GM23248 (cell line): ENCODE measurements at regions not wholly inside any gene's neighbourhood (a gene's known extent, or its start where the extent isn't known, plus 50 kb on each side); places are given as distances from the start of the nearest gene placed in this dataset.
A peak's percentile ranks its signal among the peaks of the same experiment; 100 is the strongest.

Experiments used
- DNase-seq: peaks from one replicate; pipeline ENCODE4 v3.0.0-alpha.2; 2015
- H2AFZ ChIP-seq: fragments of 200-600 bp; sonication (generic); 2 replicates; pipeline ENCODE4 v1.6.1; 2016; ENCODE audit warnings: antibody characterized with exemption
- H3F3A ChIP-seq: fragments of 200-600 bp; sonication (generic); 2 replicates; pipeline ENCODE4 v1.6.1; 2016; ENCODE audit warnings: mild to moderate bottlenecking, antibody characterized with exemption, mixed run types; ENCODE audit not compliant: insufficient read depth
- H3K27ac ChIP-seq: fragments of 200-600 bp; sonication (generic); 2 replicates; pipeline ENCODE4 v1.5.1; 2016; ENCODE audit warnings: mild to moderate bottlenecking
- H3K27me3 ChIP-seq: fragments of 200-600 bp; sonication (generic); replicated peaks from 2 replicates; pipeline ENCODE4 v1.6.1; 2016; ENCODE audit warnings: mild to moderate bottlenecking; ENCODE audit not compliant: insufficient read depth
- H3K36me3 ChIP-seq: fragments of 200-600 bp; sonication (generic); 2 replicates; pipeline ENCODE4 v1.6.1; 2016; ENCODE audit warnings: low read depth, mild to moderate bottlenecking
- H3K4me1 ChIP-seq: fragments of 200-600 bp; sonication (generic); 2 replicates; pipeline ENCODE4 v1.6.1; 2016; ENCODE audit warnings: mild to moderate bottlenecking; ENCODE audit not compliant: insufficient read depth
- H3K4me2 ChIP-seq: fragments of 200-600 bp; sonication (generic); one replicate; pipeline ENCODE4 v1.6.1; 2016; ENCODE audit warnings: mild to moderate bottlenecking; ENCODE audit not compliant: unreplicated experiment
- H3K4me3 ChIP-seq: fragments of 200-600 bp; sonication (generic); 2 replicates; pipeline ENCODE4 v1.5.1; 2016; ENCODE audit warnings: mild to moderate bottlenecking
- H3K79me2 ChIP-seq: fragments of 200-600 bp; sonication (generic); 2 replicates; pipeline ENCODE4 v1.6.1; 2016; ENCODE audit warnings: mild to moderate bottlenecking; ENCODE audit not compliant: insufficient read depth
- H3K9ac ChIP-seq: fragments of 200-600 bp; sonication (generic); 2 replicates; pipeline ENCODE4 v1.6.1; 2016; ENCODE audit warnings: mild to moderate bottlenecking
- H3K9me2 ChIP-seq: fragments of 200-600 bp; sonication (generic); 2 replicates; pipeline ENCODE4 v1.6.1; 2016; ENCODE audit warnings: mixed run types, mild to moderate bottlenecking, moderate library complexity; ENCODE audit not compliant: insufficient read depth
- H3K9me3 ChIP-seq: fragments of 200-600 bp; sonication (generic); one replicate; pipeline ENCODE4 v1.6.1; 2017; ENCODE audit warnings: low read depth
- H4K20me1 ChIP-seq: fragments of 200-600 bp; sonication (generic); 2 replicates; pipeline ENCODE4 v1.6.0; 2016; ENCODE audit not compliant: insufficient read depth
- EZH2 ChIP-seq: fragments of 200-600 bp; sonication (generic); IDR thresholded peaks from 2 replicates; pipeline ENCODE4 v1.6.1; 2018; ENCODE audit warnings: antibody characterized with exemption, mild to moderate bottlenecking; ENCODE audit not compliant: insufficient read depth, poor library complexity, severe bottlenecking
- EZH2phosphoT487 ChIP-seq: fragments of 200-600 bp; sonication (generic); IDR thresholded peaks from 2 replicates; pipeline ENCODE4 v1.6.1; 2018; ENCODE audit warnings: antibody characterized with exemption, moderate library complexity, mild to moderate bottlenecking, low read depth; ENCODE audit not compliant: insufficient read depth
- WGBS, 2 experiments: methylation state at CpG; one replicate each; pipeline ENCODE4 v1.1.6; 2015 to 2017; ENCODE audit warnings: low lambda C conversion rate in 2 of 2, low coverage in 1 of 2; ENCODE audit errors: missing lambda C conversion rate in 2 of 2; 5-methylcytosine and 5-hydroxymethylcytosine counted together
- in situ Hi-C: fragments of 300-500 bp; cut with MboI; formaldehyde crosslinking; loops from 2 replicates; pipeline ENCODE4 v1.15.0; 2020

GRCh38 chr5:27412384-27412783 lies 374.0 kb upstream of the CDH9 start:
- no peak for DNase-seq
- no peak for TF ChIP-seq EZH2phosphoT487
- no peak for TF ChIP-seq EZH2
- Histone ChIP-seq H2AFZ (no peak overlapping the region), H3K36me3 (no peaks in the 10 kb centered on the region), H3K9me2 (no peaks in the 10 kb centered on the region), H4K20me1 (no peaks in the 10 kb centered on the region), H3K4me3 (no peak overlapping the region), H3K27ac (no peak overlapping the region), H3K9ac (no peak overlapping the region), H3K4me1 (no peaks in the 10 kb centered on the region), H3K4me2 (no peak overlapping the region), H3K9me3 (no peaks in the 10 kb centered on the region), H3K27me3 (no peaks in the 10 kb centered on the region), H3F3A (no peaks in the 10 kb centered on the region), H3K79me2 (no peaks in the 10 kb centered on the region)
- in situ Hi-C loops, result no loop called here
- 23 to 24% methylated on average over 1 of the region's 1 CpG for WGBS, 2 experiments

- Histone ChIP-seq H4K20me1 (no peaks in the 10 kb centered on the region), H3K27me3 (no peaks in the 10 kb centered on the region), H3K9ac (no peak overlapping the region), H3K4me1 (no peaks in the 10 kb centered on the region), H3K9me2 (no peaks in the 10 kb centered on the region), H3K9me3 (no peaks in the 10 kb centered on the region), H3K27ac (no peak overlapping the region), H2AFZ (no peak overlapping the region), H3K79me2 (no peaks in the 10 kb centered on the region), H3K4me2 (no peak overlapping the region), H3K4me3 (no peak overlapping the region), H3K36me3 (no peaks in the 10 kb centered on the region), H3F3A (no peaks in the 10 kb centered on the region)
- no peak for TF ChIP-seq EZH2phosphoT487
- TF ChIP-seq EZH2, result no peak
- DNase-seq, result no peak
- in situ Hi-C loops, result no loop called here
- 25 to 32% methylated on average over 1 of the region's 1 CpG for WGBS, 2 experiments
Measured at GRCh38 chr5:27406020-27406419, 367.6 kb upstream of the CDH9 start.

GRCh38 chr5:27403243-27403882 lies 365.0 kb upstream of the CDH9 start:
- Histone ChIP-seq H3K4me2 (no peak overlapping the region), H3K27ac (no peak overlapping the region), H3K9ac (0 out of 2 replicates have a peak overlapping the region, but pooled peaks have one; percentile 15), H3K79me2 (no peaks in the 10 kb centered on the region), H3K9me2 (no peaks in the 10 kb centered on the region), H3K4me1 (no peaks in the 10 kb centered on the region), H3K36me3 (no peaks in the 10 kb centered on the region), H3K9me3 (no peaks in the 10 kb centered on the region), H3K27me3 (no peaks in the 10 kb centered on the region), H2AFZ (peak overlapping the region; percentile 50; the same call in 1 of the 2 replicates), H4K20me1 (no peaks in the 10 kb centered on the region), H3K4me3 (peak overlapping the region; percentile 40), H3F3A (no peaks in the 10 kb centered on the region)
- in situ Hi-C loops, result no loop called here
- peak; percentile 5 for DNase-seq
- no peak for TF ChIP-seq EZH2phosphoT487
- no peak for TF ChIP-seq EZH2
- 24 to 27% methylated on average over 5 of the region's 5 CpGs for WGBS, 2 experiments

- 0 out of 2 replicates have a peak overlapping the region, but pooled peaks have one; percentile 40 for H3K4me3 ChIP-seq
- H3K9me3 ChIP-seq, result no peaks in the 10 kb centered on the region
- in situ Hi-C loops, result no loop called here
- H3K27ac ChIP-seq, result no peak overlapping the region
- no peaks in the 10 kb centered on the region for H3K27me3 ChIP-seq
- no peak overlapping the region for H3K4me2 ChIP-seq
- no peaks in the 10 kb centered on the region for H3K79me2 ChIP-seq
- H3F3A ChIP-seq, result no peaks in the 10 kb centered on the region
- H3K9ac ChIP-seq, result no peak overlapping the region
- H3K9me2 ChIP-seq, result no peaks in the 10 kb centered on the region
- WGBS, 2 experiments, result 10 to 19% methylated on average over 3 of the region's 3 CpGs
- H2AFZ ChIP-seq, result peak overlapping the region; percentile 50; the same call in 1 of the 2 replicates
- no peaks in the 10 kb centered on the region for H3K4me1 ChIP-seq
- TF ChIP-seq EZH2 (no peak), EZH2phosphoT487 (no peak)
- H3K36me3 ChIP-seq, result no peaks in the 10 kb centered on the region
- DNase-seq, result no peak
- no peaks in the 10 kb centered on the region for H4K20me1 ChIP-seq
Measured at GRCh38 chr5:27402828-27403227, 364.4 kb upstream of the CDH9 start.

GRCh38 chr5:27396998-27397397 lies 358.6 kb upstream of the CDH9 start:
- no peak overlapping the region for H2AFZ ChIP-seq
- H3K4me1 ChIP-seq, result no peaks in the 10 kb centered on the region
- DNase-seq, result no peak
- TF ChIP-seq EZH2 (no peak), EZH2phosphoT487 (no peak)
- no peaks in the 10 kb centered on the region for H3K9me3 ChIP-seq
- H3K36me3 ChIP-seq, result no peaks in the 10 kb centered on the region
- H3K9me2 ChIP-seq, result no peaks in the 10 kb centered on the region
- 41 to 46% methylated on average over 9 of the region's 9 CpGs for WGBS, 2 experiments
- no peaks in the 10 kb centered on the region for H3K27me3 ChIP-seq
- in situ Hi-C loops, result no loop called here
- H3F3A ChIP-seq, result no peaks in the 10 kb centered on the region
- no peaks in the 10 kb centered on the region for H4K20me1 ChIP-seq
- H3K79me2 ChIP-seq, result no peaks in the 10 kb centered on the region
- H3K27ac ChIP-seq, result no peak overlapping the region
- no peak overlapping the region for H3K9ac ChIP-seq
- no peak overlapping the region for H3K4me3 ChIP-seq
- no peak overlapping the region for H3K4me2 ChIP-seq
